ENCODE measurements at regions not wholly inside any gene's neighbourhood (a gene's known extent, or its start where the extent isn't known, plus 50 kb on each side); places are given as distances from the start of the nearest gene placed in this dataset.

- no peak overlapping the region for H3K9ac ChIP-seq (replicated peaks; ENCODE audit: extremely low read depth, insufficient read depth, low read length)
- no peaks in the 10 kb centered on the region for H4K20me1 ChIP-seq (replicated peaks; ENCODE audit: control insufficient read depth, extremely low read depth, insufficient read depth, low read length)
- H3K4me1 ChIP-seq (ENCODE audit: control insufficient read depth, extremely low read depth, insufficient read depth, low read length): no peaks in the 10 kb centered on the region
- H3K9me3 ChIP-seq (replicated peaks; ENCODE audit: control insufficient read depth, insufficient read depth, low read length): peaks cover 2% of the 10 kb centered on the region
- no peaks in the 10 kb centered on the region for H3K9me1 ChIP-seq (replicated peaks; ENCODE audit: control insufficient read depth, extremely low read depth, insufficient read depth, low read length)
- no peaks in the 10 kb centered on the region for H3K27me3 ChIP-seq (ENCODE audit: control insufficient read depth in 2 of 2, insufficient read depth in 2 of 2, low read length in 2 of 2)
- ChIA-PET CTCF (no interaction called here), POLR2A (no interaction called here)
- H3K36me3 ChIP-seq (ENCODE audit: control insufficient read depth in 2 of 2, extremely low read depth in 1 of 2, insufficient read depth in 2 of 2, low read length in 2 of 2): no peaks in the 10 kb centered on the region
- no TSS peak for BruUV-seq (replicated peaks)
- intact Hi-C loops (cut with micrococcal nuclease) (no loop called here), dilution Hi-C loops (cut with MboI; ENCODE audit: extremely low pct_ligation_motif_present, low sequenced_read_pairs) (no loop called here)
- H3K27ac ChIP-seq (ENCODE audit: insufficient read depth, low read depth, low read length): no peak overlapping the region
- DNase-seq (ENCODE audit: low read depth, low spot score) (no peak), FAIRE-seq (no peak)
- no peak for TF ChIP-seq POLR2A (IDR thresholded peaks at IDR 0.05; ENCODE audit: low read depth, low read length)
- TF ChIP-seq, protein P1, sequence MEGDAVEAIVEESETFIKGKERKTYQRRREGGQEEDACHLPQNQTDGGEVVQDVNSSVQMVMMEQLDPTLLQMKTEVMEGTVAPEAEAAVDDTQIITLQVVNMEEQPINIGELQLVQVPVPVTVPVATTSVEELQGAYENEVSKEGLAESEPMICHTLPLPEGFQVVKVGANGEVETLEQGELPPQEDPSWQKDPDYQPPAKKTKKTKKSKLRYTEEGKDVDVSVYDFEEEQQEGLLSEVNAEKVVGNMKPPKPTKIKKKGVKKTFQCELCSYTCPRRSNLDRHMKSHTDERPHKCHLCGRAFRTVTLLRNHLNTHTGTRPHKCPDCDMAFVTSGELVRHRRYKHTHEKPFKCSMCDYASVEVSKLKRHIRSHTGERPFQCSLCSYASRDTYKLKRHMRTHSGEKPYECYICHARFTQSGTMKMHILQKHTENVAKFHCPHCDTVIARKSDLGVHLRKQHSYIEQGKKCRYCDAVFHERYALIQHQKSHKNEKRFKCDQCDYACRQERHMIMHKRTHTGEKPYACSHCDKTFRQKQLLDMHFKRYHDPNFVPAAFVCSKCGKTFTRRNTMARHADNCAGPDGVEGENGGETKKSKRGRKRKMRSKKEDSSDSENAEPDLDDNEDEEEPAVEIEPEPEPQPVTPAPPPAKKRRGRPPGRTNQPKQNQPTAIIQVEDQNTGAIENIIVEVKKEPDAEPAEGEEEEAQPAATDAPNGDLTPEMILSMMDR (IDR thresholded peaks at IDR 0.05; ENCODE audit: extremely low read depth in 1 of 2, insufficient read depth in 1 of 2, low read depth in 1 of 2, low read length in 2 of 2): no peak
- TF ChIP-seq FOS (IDR thresholded peaks at IDR 0.05; ENCODE audit: borderline replicate concordance, insufficient read depth, low read length): no peak
- no peak for TF ChIP-seq JUN (IDR thresholded peaks at IDR 0.05; ENCODE audit: borderline replicate concordance, insufficient read depth, insufficient read length, low read depth)
- TF ChIP-seq EZH2 (IDR thresholded peaks at IDR 0.05; ENCODE audit: borderline replicate concordance, low read depth, low read length, severe bottlenecking): no peak
- no peak for TF ChIP-seq GATA2 (IDR thresholded peaks at IDR 0.05; ENCODE audit: insufficient read depth, insufficient read length, low read depth, low read length)
- TF ChIP-seq, protein P2, sequence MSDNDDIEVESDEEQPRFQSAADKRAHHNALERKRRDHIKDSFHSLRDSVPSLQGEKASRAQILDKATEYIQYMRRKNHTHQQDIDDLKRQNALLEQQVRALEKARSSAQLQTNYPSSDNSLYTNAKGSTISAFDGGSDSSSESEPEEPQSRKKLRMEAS (IDR thresholded peaks at IDR 0.05; ENCODE audit: insufficient read depth, insufficient read length): no peak
- no peak for TF ChIP-seq MYC (IDR thresholded peaks at IDR 0.05; ENCODE audit: low read depth, low read length)
- no peak for TF ChIP-seq POLR2AphosphoS5 (IDR thresholded peaks at IDR 0.05; ENCODE audit: insufficient read depth, low read depth, low read length)
- H2AFZ ChIP-seq (ENCODE audit: low read depth, low read length): no peak overlapping the region
- H3K4me3 ChIP-seq (replicated peaks in 1 of 3; ENCODE audit: insufficient read depth in 1 of 3, low read depth in 1 of 3, low read length in 3 of 3): no peak overlapping the region
- H3K4me2 ChIP-seq (ENCODE audit: insufficient read depth, low read length): no peak overlapping the region
- H3K79me2 ChIP-seq (ENCODE audit: control insufficient read depth, insufficient read depth, low read length): no peaks in the 10 kb centered on the region
Measured at GRCh38 chr21:24945910-24946309, 661.4 kb downstream of the MRPL39 start.

Data from endothelial cell of umbilical vein (primary cell).